ENCODE measurements at regions not wholly inside any gene's neighbourhood (a gene's known extent, or its start where the extent isn't known, plus 50 kb on each side); places are given as distances from the start of the nearest gene placed in this dataset.

DNA sequence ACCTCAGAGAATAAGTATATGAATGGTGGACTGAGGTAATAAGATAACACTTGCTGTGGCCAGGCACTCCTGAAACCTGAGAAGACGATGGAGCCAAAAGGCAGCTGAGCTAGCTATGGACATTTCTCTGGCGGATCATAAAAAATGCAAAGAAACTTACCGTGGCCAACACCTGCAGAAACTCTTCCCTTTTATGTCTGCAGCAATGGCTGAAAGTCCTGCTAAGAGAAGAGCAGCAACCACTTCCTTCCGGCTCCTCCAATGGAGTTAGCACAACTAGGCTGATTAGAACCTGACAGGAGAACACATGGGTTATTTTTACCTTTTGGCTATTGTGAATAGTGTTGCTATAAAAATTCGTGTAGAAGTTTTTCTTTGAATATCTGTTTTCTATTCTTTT lies 76.0 kb upstream of the MAGEB16 start:
- TF ChIP-seq, protein P1, sequence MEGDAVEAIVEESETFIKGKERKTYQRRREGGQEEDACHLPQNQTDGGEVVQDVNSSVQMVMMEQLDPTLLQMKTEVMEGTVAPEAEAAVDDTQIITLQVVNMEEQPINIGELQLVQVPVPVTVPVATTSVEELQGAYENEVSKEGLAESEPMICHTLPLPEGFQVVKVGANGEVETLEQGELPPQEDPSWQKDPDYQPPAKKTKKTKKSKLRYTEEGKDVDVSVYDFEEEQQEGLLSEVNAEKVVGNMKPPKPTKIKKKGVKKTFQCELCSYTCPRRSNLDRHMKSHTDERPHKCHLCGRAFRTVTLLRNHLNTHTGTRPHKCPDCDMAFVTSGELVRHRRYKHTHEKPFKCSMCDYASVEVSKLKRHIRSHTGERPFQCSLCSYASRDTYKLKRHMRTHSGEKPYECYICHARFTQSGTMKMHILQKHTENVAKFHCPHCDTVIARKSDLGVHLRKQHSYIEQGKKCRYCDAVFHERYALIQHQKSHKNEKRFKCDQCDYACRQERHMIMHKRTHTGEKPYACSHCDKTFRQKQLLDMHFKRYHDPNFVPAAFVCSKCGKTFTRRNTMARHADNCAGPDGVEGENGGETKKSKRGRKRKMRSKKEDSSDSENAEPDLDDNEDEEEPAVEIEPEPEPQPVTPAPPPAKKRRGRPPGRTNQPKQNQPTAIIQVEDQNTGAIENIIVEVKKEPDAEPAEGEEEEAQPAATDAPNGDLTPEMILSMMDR (IDR thresholded peaks at IDR 0.05): no peak
- TF ChIP-seq EP300 (IDR thresholded peaks at IDR 0.05): no peak
